GM19397 (cell line): ENCODE measurements at regions not wholly inside any gene's neighbourhood (a gene's known extent, or its start where the extent isn't known, plus 50 kb on each side); places are given as distances from the start of the nearest gene placed in this dataset.
"Not testable (repeated sequence)": the region's sequence is repeated elsewhere in the genome, so short reads cannot be mapped to it uniquely, and the experiment has no call there.

Experiments used
- ATAC-seq: cut with Tn5 transposase; IDR thresholded peaks from one replicate; pipeline ENCODE4 v1.9.1; 2021; ENCODE audit warnings: mild to moderate bottlenecking, moderate library complexity; ENCODE audit not compliant: unreplicated experiment

- ATAC-seq = no peak
Observed at GRCh38 chr18:10114717-10115463, 201.1 kb downstream of the VAPA start.

- ATAC-seq = no peak
Observed at GRCh38 chr18:10116574-10116973, 202.8 kb downstream of the VAPA start.

- no peak for ATAC-seq
Observed at GRCh38 chr18:10119528-10119927, 205.7 kb downstream of the VAPA start.

GRCh38 chr18:10119991-10120390, 206.2 kb downstream of the VAPA start:
- no peak for ATAC-seq

GRCh38 chr18:10120622-10121021, 206.8 kb downstream of the VAPA start:
- no peak for ATAC-seq

GRCh38 chr18:10121028-10121427, 207.2 kb downstream of the VAPA start:
- ATAC-seq = no peak

- ATAC-seq = no peak
Observed at GRCh38 chr18:10121786-10122515, 208.1 kb downstream of the VAPA start.

GRCh38 chr18:10122988-10123950, 209.5 kb downstream of the VAPA start:
- no peak for ATAC-seq

GRCh38 chr18:10124071-10124470, 210.3 kb downstream of the VAPA start:
- no peak for ATAC-seq

- ATAC-seq = no peak
Observed at GRCh38 chr18:10124557-10124956, 210.7 kb downstream of the VAPA start.

GRCh38 chr18:10124967-10125366, 211.2 kb downstream of the VAPA start:
- no peak for ATAC-seq

- no peak for ATAC-seq
Observed at GRCh38 chr18:10127729-10128128, 213.9 kb downstream of the VAPA start.

GRCh38 chr18:10128921-10129501, 215.2 kb downstream of the VAPA start:
- no peak for ATAC-seq

GRCh38 chr18:10130606-10131005, 216.8 kb downstream of the VAPA start:
- ATAC-seq = no peak

- ATAC-seq = no peak
Observed at GRCh38 chr18:10131081-10131459, 217.3 kb downstream of the VAPA start.

- no peak for ATAC-seq
Observed at GRCh38 chr18:10131460-10132395, 217.9 kb downstream of the VAPA start.

GRCh38 chr18:10133516-10133915, 219.7 kb downstream of the VAPA start:
- ATAC-seq = no peak

GRCh38 chr18:10134204-10134603, 220.4 kb downstream of the VAPA start:
- ATAC-seq = no peak

GRCh38 chr18:10134749-10135148, 220.9 kb downstream of the VAPA start:
- not testable (repeated sequence) for ATAC-seq
